T-cell (primary cell): ENCODE measurements at regions not wholly inside any gene's neighbourhood (a gene's known extent, or its start where the extent isn't known, plus 50 kb on each side); places are given as distances from the start of the nearest gene placed in this dataset.

ENCODE experiments used
- ATAC-seq, 4 experiments: fragments of 200-7000 bp in 3 of 4; fragments of 150-1000 bp in 1 of 4; cut with Tn5 transposase; replicated peaks in 1 of 4; 1 replicate in 3 of 4; 2 replicates in 1 of 4; pipeline ENCODE4 v1.10.0; 2021; ENCODE audit warnings: moderate library complexity in 3 of 4, mild to moderate bottlenecking in 2 of 4, moderate number of reproducible peaks in 1 of 4
- CTCF ChIA-PET, 2 donors: fragments of 300-600 bp; sonication (Branson Sonifier 250); formaldehyde crosslinking; loops; one replicate each; lab custom pipeline; 2022; ENCODE audit warnings: antibody characterized with exemption in 2 of 2; lab: Charles Lee
- POLR2A ChIA-PET, 2 donors: fragments of 300-600 bp; sonication (Branson Sonifier 250); formaldehyde crosslinking; loops; one replicate each; lab custom pipeline; 2022; ENCODE audit warnings: antibody characterized with exemption in 2 of 2; lab: Charles Lee
- DNase-seq, 35 experiments: peaks; one replicate each; pipeline versions ENCODE4 v3.0.0 to v3.0.0-alpha.2; 2013 to 2023
- H3K27ac ChIP-seq: one replicate; pipeline ENCODE4 v1.5.1; 2013; ENCODE audit warnings: low read length
- H3K27me3 ChIP-seq, 2 experiments: replicated peaks in 1 of 2; 1 replicate in 1 of 2; 2 replicates in 1 of 2; pipeline versions ENCODE4 v1.6.1 to v1.7.0; 2013; ENCODE audit warnings: low read length in 1 of 2, mixed read lengths in 1 of 2; ENCODE audit not compliant: control insufficient read depth in 2 of 2, insufficient read depth in 2 of 2; ENCODE audit errors: extremely low read depth in 1 of 2
- H3K36me3 ChIP-seq, 2 donors: 1 replicate in 1 of 2; 2 replicates in 1 of 2; pipeline versions ENCODE4 v1.6.1 to v1.7.0; 2013; ENCODE audit warnings: low read length in 1 of 2; ENCODE audit not compliant: control insufficient read depth in 2 of 2, insufficient read depth in 1 of 2; ENCODE audit errors: extremely low read depth in 1 of 2
- H3K4me1 ChIP-seq, 2 experiments: 1 replicate in 1 of 2; 2 replicates in 1 of 2; pipeline versions ENCODE4 v1.6.1 to v1.7.0; 2013; ENCODE audit warnings: low read length in 2 of 2, mixed read lengths in 1 of 2; ENCODE audit not compliant: insufficient read depth in 2 of 2, control insufficient read depth in 1 of 2; ENCODE audit errors: extremely low read depth in 1 of 2
- H3K4me3 ChIP-seq, 2 donors: 1 replicate in 1 of 2; 2 replicates in 1 of 2; pipeline versions ENCODE4 v1.5.1 to v1.7.0; 2013; ENCODE audit warnings: mild to moderate bottlenecking in 2 of 2, low read length in 1 of 2, moderate library complexity in 1 of 2; ENCODE audit not compliant: control insufficient read depth in 1 of 2; ENCODE audit errors: extremely low read depth in 1 of 2
- H3K9me3 ChIP-seq: 2 replicates; pipeline ENCODE4 v1.7.0; 2013
- H3K27ac Mint-ChIP-seq, 2 donors: one replicate each; pipeline ENCODE4 v1.8.0; 2020 to 2021; ENCODE audit warnings: mild to moderate bottlenecking in 2 of 2, mixed read lengths in 2 of 2
- H3K27me3 Mint-ChIP-seq, 2 donors: one replicate each; pipeline ENCODE4 v1.8.0; 2021 to 2022; ENCODE audit warnings: mixed read lengths in 2 of 2
- H3K36me3 Mint-ChIP-seq: one replicate; pipeline ENCODE4 v1.8.0; 2021; ENCODE audit warnings: mixed read lengths
- H3K4me1 Mint-ChIP-seq, 3 donors: one replicate each; pipeline ENCODE4 v1.8.0; 2020 to 2022; ENCODE audit warnings: mixed read lengths in 3 of 3, mild to moderate bottlenecking in 1 of 3
- H3K4me3 Mint-ChIP-seq, 3 donors: one replicate each; pipeline ENCODE4 v1.8.0; 2020 to 2022; ENCODE audit warnings: mild to moderate bottlenecking in 3 of 3, mixed read lengths in 3 of 3, moderate library complexity in 3 of 3
- H3K9me3 Mint-ChIP-seq, 3 donors: one replicate each; pipeline ENCODE4 v1.8.0; 2020 to 2022; ENCODE audit warnings: mixed read lengths in 3 of 3
- WGBS: methylation state at CpG from one replicate; pipeline ENCODE4 v1.1.5; 2013; ENCODE audit warnings: missing lambda C conversion rate; ENCODE audit not compliant: insufficient coverage; 5-methylcytosine and 5-hydroxymethylcytosine counted together

GRCh38 chr13:55543053-55543452, 1597.7 kb upstream of the PRR20A start:
- CTCF ChIA-PET: no interaction called here
- no peak for ATAC-seq

GRCh38 chr13:55550624-55551023, 1590.1 kb upstream of the PRR20A start:
- Histone ChIP-seq H3K9me3 (no peaks in the 10 kb centered on the region), H3K36me3 (no peaks in the 10 kb centered on the region), H3K27ac (no peak overlapping the region), H3K4me1 (no peaks in the 10 kb centered on the region), H3K4me3 (no peak overlapping the region), H3K27me3 (no peaks in the 10 kb centered on the region)
- no peak for ATAC-seq
- DNase-seq: no peak
- H3K36me3 Mint-ChIP-seq: no peaks in the 10 kb centered on the region
- H3K4me3 Mint-ChIP-seq: no peak overlapping the region
- no peaks in the 10 kb centered on the region for H3K27me3 Mint-ChIP-seq
- ChIA-PET POLR2A (no interaction called here), CTCF (no interaction called here)
- no peak overlapping the region for H3K27ac Mint-ChIP-seq
- H3K4me1 Mint-ChIP-seq: no peaks in the 10 kb centered on the region
- peaks cover 8 to 29% (median 11%) of the 10 kb centered on the region in 3 donors for H3K9me3 Mint-ChIP-seq

More at GRCh38 chr13:55543053-55543452, 1597.7 kb upstream of the PRR20A start:
- H3K36me3 ChIP-seq: no peaks in the 10 kb centered on the region
- no peak overlapping the region for H3K27ac ChIP-seq
- H3K4me1 Mint-ChIP-seq: no peaks in the 10 kb centered on the region
- no peak overlapping the region for H3K4me3 Mint-ChIP-seq
- DNase-seq: no peak
- no peaks in the 10 kb centered on the region for H3K36me3 Mint-ChIP-seq
- H3K27me3 Mint-ChIP-seq: no peaks in the 10 kb centered on the region
- no peak overlapping the region for H3K27ac Mint-ChIP-seq
- peaks cover 0 to 9% (median 5%) of the 10 kb centered on the region in 3 donors for H3K9me3 Mint-ChIP-seq
- H3K27me3 ChIP-seq: no peaks in the 10 kb centered on the region
- H3K9me3 ChIP-seq: no peaks in the 10 kb centered on the region
- no peaks in the 10 kb centered on the region for H3K4me1 ChIP-seq
- no peak overlapping the region for H3K4me3 ChIP-seq
- POLR2A ChIA-PET: no interaction called here

GRCh38 chr13:55553701-55554100, 1587.0 kb upstream of the PRR20A start:
- WGBS: no CpG with 5 or more reads among the region's 1 CpG
- no peaks in the 10 kb centered on the region for H3K36me3 ChIP-seq
- CTCF ChIA-PET: no interaction called here

GRCh38 chr13:55554741-55555140, 1586.0 kb upstream of the PRR20A start:
- Mint-ChIP-seq H3K36me3 (no peaks in the 10 kb centered on the region), H3K4me3 (no peak overlapping the region), H3K9me3 (peaks cover 3 to 26% (median 11%) of the 10 kb centered on the region in 3 donors), H3K4me1 (no peaks in the 10 kb centered on the region), H3K27me3 (no peaks in the 10 kb centered on the region), H3K27ac (no peak overlapping the region)
- WGBS: no CpG with 5 or more reads among the region's 1 CpG
- Histone ChIP-seq H3K27me3 (no peaks in the 10 kb centered on the region), H3K36me3 (no peaks in the 10 kb centered on the region), H3K27ac (no peak overlapping the region), H3K4me3 (no peak overlapping the region), H3K4me1 (no peaks in the 10 kb centered on the region), H3K9me3 (no peaks in the 10 kb centered on the region)
- no peak for DNase-seq
- POLR2A ChIA-PET: no interaction called here
- CTCF ChIA-PET: no interaction called here
- no peak for ATAC-seq

More at GRCh38 chr13:55553701-55554100, 1587.0 kb upstream of the PRR20A start:
- Mint-ChIP-seq H3K4me1 (no peaks in the 10 kb centered on the region), H3K27me3 (no peaks in the 10 kb centered on the region), H3K9me3 (peaks cover 3 to 29% (median 11%) of the 10 kb centered on the region in 3 donors), H3K4me3 (no peak overlapping the region), H3K36me3 (no peaks in the 10 kb centered on the region), H3K27ac (no peak overlapping the region)
- Histone ChIP-seq H3K4me3 (no peak overlapping the region), H3K27me3 (no peaks in the 10 kb centered on the region), H3K4me1 (no peaks in the 10 kb centered on the region), H3K9me3 (no peaks in the 10 kb centered on the region), H3K27ac (no peak overlapping the region)
- ATAC-seq (no peak), DNase-seq (no peak)
- POLR2A ChIA-PET: no interaction called here

GRCh38 chr13:55560331-55560730, 1580.4 kb upstream of the PRR20A start:
- H3K4me3 Mint-ChIP-seq: no peak overlapping the region
- ATAC-seq (no peak), DNase-seq (no peak)
- Histone ChIP-seq H3K27ac (no peak overlapping the region), H3K4me3 (no peak overlapping the region), H3K4me1 (no peaks in the 10 kb centered on the region), H3K27me3 (no peaks in the 10 kb centered on the region), H3K36me3 (no peaks in the 10 kb centered on the region), H3K9me3 (no peaks in the 10 kb centered on the region)
- no peaks in the 10 kb centered on the region for H3K36me3 Mint-ChIP-seq
- H3K4me1 Mint-ChIP-seq: no peaks in the 10 kb centered on the region
- no peaks in the 10 kb centered on the region for H3K27me3 Mint-ChIP-seq
- peaks cover 0 to 8% (median 5%) of the 10 kb centered on the region in 3 donors for H3K9me3 Mint-ChIP-seq
- H3K27ac Mint-ChIP-seq: no peak overlapping the region
- CTCF ChIA-PET: no interaction called here
- POLR2A ChIA-PET: no interaction called here

GRCh38 chr13:55563267-55563666, 1577.5 kb upstream of the PRR20A start:
- no peak overlapping the region for H3K27ac ChIP-seq
- Mint-ChIP-seq H3K4me1 (no peaks in the 10 kb centered on the region), H3K4me3 (no peak overlapping the region), H3K27ac (no peak overlapping the region), H3K9me3 (peaks cover 0 to 10% (median 6%) of the 10 kb centered on the region in 3 donors), H3K27me3 (no peaks in the 10 kb centered on the region), H3K36me3 (no peaks in the 10 kb centered on the region)
- no peaks in the 10 kb centered on the region for H3K27me3 ChIP-seq
- ATAC-seq: no peak
- no CpG with 5 or more reads among the region's 2 CpGs for WGBS
- no peaks in the 10 kb centered on the region for H3K36me3 ChIP-seq
- CTCF ChIA-PET: no interaction called here
- no peaks in the 10 kb centered on the region for H3K9me3 ChIP-seq
- no peak for DNase-seq
- POLR2A ChIA-PET: no interaction called here
- no peak overlapping the region for H3K4me3 ChIP-seq
- H3K4me1 ChIP-seq: no peaks in the 10 kb centered on the region

GRCh38 chr13:55566334-55566733, 1574.4 kb upstream of the PRR20A start:
- DNase-seq (no peak), ATAC-seq (no peak)
- Mint-ChIP-seq H3K27me3 (no peaks in the 10 kb centered on the region), H3K27ac (no peak overlapping the region), H3K4me1 (no peaks in the 10 kb centered on the region), H3K4me3 (no peak overlapping the region), H3K36me3 (no peaks in the 10 kb centered on the region), H3K9me3 (peaks cover 0 to 10% (median 6%) of the 10 kb centered on the region in 3 donors)
- no peaks in the 10 kb centered on the region for H3K36me3 ChIP-seq
- ChIA-PET POLR2A (no interaction called here), CTCF (interaction anchor here in 1 of 2 donors (0.7 kb wide), 1 partner anchor 1032 kb away, joined by 3 read pairs; no protein-coding TSS in a partner anchor)
- no peaks in the 10 kb centered on the region for H3K27me3 ChIP-seq
- H3K27ac ChIP-seq: no peak overlapping the region
- no peaks in the 10 kb centered on the region for H3K4me1 ChIP-seq
- no peaks in the 10 kb centered on the region for H3K9me3 ChIP-seq
- no CpG with 5 or more reads among the region's 2 CpGs for WGBS
- H3K4me3 ChIP-seq: no peak overlapping the region
